Erythroblast (primary cell): ENCODE measurements at regions not wholly inside any gene's neighbourhood (a gene's known extent, or its start where the extent isn't known, plus 50 kb on each side); places are given as distances from the start of the nearest gene placed in this dataset.
A peak's percentile ranks its signal among the peaks of the same experiment; 100 is the strongest.

Experiments used
- DNase-seq, 2 experiments: peaks; one replicate each; lab custom pipeline; 2025; lab: John Stamatoyannopoulos, UW
- GATA1 ChIP-seq: IDR thresholded peaks from 2 replicates; pipeline ENCODE4 v1.6.1; 2011; ENCODE audit warnings: low read depth, mild to moderate bottlenecking, control low read depth, low read length, moderate library complexity
- POLR2A ChIP-seq: IDR thresholded peaks from 2 replicates; pipeline ENCODE4 v1.6.1; 2011; ENCODE audit warnings: mild to moderate bottlenecking, low read length

GRCh38 chr1:19591482-19592091 lies 52.5 kb upstream of the NBL1 start:
- DNase-seq = no peak

GRCh38 chr1:19585507-19585906 lies 58.6 kb upstream of the NBL1 start:
- DNase-seq = no peak
- no peak for TF ChIP-seq GATA1
- TF ChIP-seq POLR2A = no peak

More at GRCh38 chr1:19591482-19592091, 52.5 kb upstream of the NBL1 start:
- TF ChIP-seq GATA1 = no peak
- no peak for TF ChIP-seq POLR2A

GRCh38 chr1:19582318-19582717 lies 61.8 kb upstream of the NBL1 start:
- TF ChIP-seq GATA1 (no peak), POLR2A (no peak)
- DNase-seq = peak; percentile 46 to 72

GRCh38 chr1:19581381-19581780 lies 62.7 kb upstream of the NBL1 start:
- no peak for DNase-seq
- TF ChIP-seq POLR2A = no peak
- no peak for TF ChIP-seq GATA1

- no peak for TF ChIP-seq GATA1
- no peak for TF ChIP-seq POLR2A
- DNase-seq = no peak
These were observed 66.5 kb upstream of the NBL1 start for GRCh38 chr1:19577561-19577960.

GRCh38 chr1:19577036-19577435 lies 67.1 kb upstream of the NBL1 start:
- no peak for TF ChIP-seq POLR2A
- TF ChIP-seq GATA1 = no peak
- no peak for DNase-seq

- TF ChIP-seq GATA1 = no peak
- TF ChIP-seq POLR2A = no peak
- DNase-seq = no peak
These were observed 74.3 kb upstream of the NBL1 start for GRCh38 chr1:19569786-19570185.

- TF ChIP-seq GATA1 (no peak), POLR2A (no peak)
- DNase-seq = no peak
These were observed 77.1 kb upstream of the NBL1 start for GRCh38 chr1:19567041-19567440.

- no peak for DNase-seq
- TF ChIP-seq POLR2A (no peak), GATA1 (no peak)
These were observed 79.0 kb upstream of the CAPZB start for GRCh38 chr1:19564366-19564765.

- no peak for DNase-seq
- TF ChIP-seq GATA1 = no peak
- no peak for TF ChIP-seq POLR2A
These were observed 78.2 kb upstream of the CAPZB start for GRCh38 chr1:19563324-19564097.

GRCh38 chr1:19562847-19563246 lies 77.5 kb upstream of the CAPZB start:
- TF ChIP-seq POLR2A = no peak
- no peak for TF ChIP-seq GATA1
- DNase-seq = no peak

GRCh38 chr1:19560480-19560879 lies 75.1 kb upstream of the CAPZB start:
- DNase-seq = no peak
- TF ChIP-seq GATA1 = no peak
- TF ChIP-seq POLR2A = no peak

GRCh38 chr1:19559641-19560040 lies 74.3 kb upstream of the CAPZB start:
- TF ChIP-seq POLR2A = no peak
- TF ChIP-seq GATA1 = no peak

GRCh38 chr1:19557609-19558051 lies 72.3 kb upstream of the CAPZB start:
- no peak for DNase-seq
- TF ChIP-seq GATA1 (no peak), POLR2A (no peak)

More at GRCh38 chr1:19559641-19560040, 74.3 kb upstream of the CAPZB start:
- DNase-seq = no peak
